Stimulated activated CD4-positive, alpha-beta T cell treated with anti-CD3 and anti-CD28 coated beads, Interleukin-1b, Interleukin-23, amount 100 ng/mL, for 1 hour (primary cell): ENCODE measurements at regions not wholly inside any gene's neighbourhood (a gene's known extent, or its start where the extent isn't known, plus 50 kb on each side); places are given as distances from the start of the nearest gene placed in this dataset.

Source experiments
- DNase-seq, 2 donors: peaks; one replicate each; pipeline ENCODE4 v3.0.0-alpha.2; 2020; ENCODE audit warnings: low read depth in 2 of 2

GRCh38 chr2:192876698-192877097, 682.0 kb upstream of the TMEFF2 start:
- no peak for DNase-seq

GRCh38 chr2:192854706-192855105, 660.0 kb upstream of the TMEFF2 start:
- no peak for DNase-seq

DNA sequence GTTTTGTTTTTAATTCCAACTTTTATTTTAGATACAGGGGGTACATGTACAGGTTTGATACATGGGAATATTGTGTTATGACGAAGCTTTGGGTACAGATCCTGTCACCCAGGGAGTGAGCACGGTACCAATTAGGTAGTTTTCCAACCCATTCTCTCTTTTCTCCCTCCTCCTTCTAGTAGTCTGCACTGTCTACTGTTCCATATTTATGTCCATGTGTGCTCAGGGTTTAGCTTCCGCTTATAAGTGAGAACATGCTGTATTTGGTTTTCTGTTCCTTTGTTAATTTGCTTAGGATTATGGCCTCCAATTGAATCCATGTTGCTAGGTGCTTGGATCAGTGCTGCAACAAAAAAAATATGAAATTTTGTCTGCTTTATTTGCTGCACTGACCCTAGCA, 659.3 kb upstream of the TMEFF2 start:
- no peak for DNase-seq

DNA sequence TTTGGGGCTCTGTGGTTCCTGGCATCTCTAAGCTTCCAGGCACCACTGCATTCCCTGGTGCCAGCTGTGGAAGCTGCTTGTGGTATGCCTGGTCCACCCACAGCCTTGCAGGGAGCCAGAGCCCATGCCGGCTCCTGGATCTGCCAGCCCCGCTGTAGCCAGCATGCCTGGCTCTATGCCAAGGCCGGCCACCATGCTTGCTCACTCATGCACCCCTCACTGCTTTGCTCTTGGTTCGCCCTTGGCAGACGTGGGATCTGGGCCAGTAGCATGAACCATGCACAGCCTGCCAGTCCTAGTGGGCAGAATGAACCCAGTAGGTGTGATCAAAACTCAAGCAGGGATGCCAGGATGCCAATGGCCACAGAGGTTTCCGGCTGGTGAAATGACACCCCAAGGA, 634.2 kb upstream of the TMEFF2 start:
- DNase-seq: no peak

DNA sequence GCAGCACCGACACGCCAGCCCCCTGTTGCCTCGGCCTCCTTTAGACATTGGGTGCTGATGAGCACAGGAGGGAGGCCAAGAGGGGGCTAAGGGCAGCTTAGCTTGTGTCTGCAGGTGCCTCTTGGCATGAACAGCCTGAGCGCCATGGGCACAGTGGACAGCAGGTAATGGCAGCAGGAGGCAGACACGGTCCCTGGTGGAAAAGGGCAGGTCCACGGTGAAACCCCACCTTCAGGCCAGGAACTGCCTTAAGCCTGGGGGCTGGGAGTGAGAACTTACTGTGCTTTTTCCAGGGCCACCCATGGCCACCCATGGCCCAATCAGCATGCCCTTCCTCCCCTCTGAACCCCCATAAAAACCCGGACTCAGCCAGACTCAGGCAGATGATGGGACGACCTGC, 633.4 kb upstream of the TMEFF2 start:
- DNase-seq: no peak

DNA sequence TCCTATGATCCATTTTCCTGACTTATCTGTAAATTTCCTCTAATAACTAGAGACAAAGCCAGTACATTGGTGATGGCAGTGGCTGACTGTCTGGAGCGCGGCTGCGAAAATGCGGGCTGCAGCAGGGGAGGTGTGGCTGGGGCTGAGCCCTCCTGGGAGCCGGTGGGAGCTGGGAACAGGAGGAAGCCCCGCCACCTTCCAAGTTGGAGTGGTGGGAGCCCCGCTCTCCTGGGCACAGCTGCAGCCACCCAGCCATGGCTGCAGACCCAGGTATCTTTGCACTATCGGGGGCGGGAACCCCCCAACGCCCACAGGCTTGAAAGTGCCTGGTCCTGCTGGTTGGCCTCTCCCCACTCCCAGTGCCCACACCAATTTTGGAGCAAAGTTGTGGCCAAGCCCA, 633.0 kb upstream of the TMEFF2 start:
- no peak for DNase-seq

- DNase-seq: no peak
Measured at GRCh38 chr2:192814376-192814775, 619.6 kb upstream of the TMEFF2 start.

GRCh38 chr2:192813341-192813740, 618.6 kb upstream of the TMEFF2 start:
- no peak for DNase-seq

DNA sequence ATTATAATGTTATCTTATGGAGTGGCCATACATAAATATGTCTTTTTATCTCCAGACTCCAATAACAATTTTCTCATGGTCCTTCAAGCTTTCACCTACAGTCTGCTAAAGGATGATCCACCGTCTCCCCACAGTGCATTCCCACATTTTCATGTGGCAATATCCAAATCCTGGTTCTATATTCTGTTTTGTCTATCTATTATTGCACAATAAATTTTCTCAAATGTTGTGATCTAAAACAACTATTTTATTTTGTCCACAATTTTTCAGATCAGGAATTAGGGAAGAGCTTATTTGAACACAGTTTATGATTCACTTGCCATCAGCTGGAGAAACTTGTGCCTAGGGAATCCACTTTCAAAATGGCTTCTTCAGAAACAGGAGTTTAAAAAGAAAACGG, 614.4 kb upstream of the TMEFF2 start:
- no peak for DNase-seq

- DNase-seq: no peak
Measured at GRCh38 chr2:192783643-192784042, 588.9 kb upstream of the TMEFF2 start.

DNA sequence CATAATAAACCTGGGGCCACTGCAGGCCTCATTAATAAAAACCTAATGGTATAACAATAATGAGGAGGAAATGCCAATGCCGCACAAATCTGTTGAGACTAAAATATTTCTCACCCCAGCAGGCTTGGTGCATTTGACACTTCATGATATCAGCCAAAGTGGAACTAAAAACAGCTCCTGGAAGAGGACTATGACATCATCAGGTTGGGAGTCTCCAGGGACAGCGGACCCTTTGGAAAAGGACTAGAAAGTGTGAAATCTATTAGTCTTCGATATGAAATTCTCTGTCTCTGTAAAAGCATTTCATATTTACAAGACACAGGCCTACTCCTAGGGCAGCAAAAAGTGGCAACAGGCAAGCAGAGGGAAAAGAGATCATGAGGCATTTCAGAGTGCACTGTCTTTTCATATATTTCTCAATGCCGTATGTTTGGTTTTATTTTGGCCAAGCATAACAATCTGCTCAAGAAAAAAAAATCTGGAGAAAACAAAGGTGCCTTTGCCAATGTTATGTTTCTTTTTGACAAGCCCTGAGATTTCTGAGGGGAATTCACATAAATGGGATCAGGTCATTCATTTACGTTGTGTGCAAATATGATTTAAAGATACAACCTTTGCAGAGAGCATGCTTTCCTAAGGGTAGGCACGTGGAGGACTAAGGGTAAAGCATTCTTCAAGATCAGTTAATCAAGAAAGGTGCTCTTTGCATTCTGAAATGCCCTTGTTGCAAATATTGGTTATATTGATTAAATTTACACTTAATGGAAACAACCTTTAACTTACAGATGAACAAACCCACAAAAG, 580.9 kb upstream of the TMEFF2 start:
- DNase-seq: no peak

- no peak for DNase-seq
Measured at GRCh38 chr2:192775011-192775410, 580.3 kb upstream of the TMEFF2 start.

DNA sequence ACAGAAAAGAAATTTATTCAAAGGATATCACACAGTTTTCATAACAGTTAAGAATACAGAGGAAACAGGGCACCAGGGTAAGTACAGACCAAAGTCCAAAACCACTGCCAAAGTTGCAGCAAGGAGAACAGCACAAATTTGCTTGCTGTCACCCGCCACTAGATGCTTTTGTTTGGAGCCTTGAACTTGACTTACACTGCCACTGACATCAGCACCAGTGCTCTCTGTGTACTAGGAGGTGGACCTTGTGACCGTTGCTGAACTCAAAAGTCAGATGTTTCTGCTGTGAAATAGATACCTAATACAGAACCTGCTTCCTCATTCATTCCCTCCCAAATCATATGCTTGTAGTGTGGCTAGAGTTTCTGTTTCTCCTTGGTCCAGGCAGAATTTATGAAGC, 578.3 kb upstream of the TMEFF2 start:
- DNase-seq: no peak

GRCh38 chr2:192749611-192750200, 555.0 kb upstream of the TMEFF2 start:
- DNase-seq: no peak

- no peak for DNase-seq
Measured at GRCh38 chr2:192741889-192742288, 547.2 kb upstream of the TMEFF2 start.

DNA sequence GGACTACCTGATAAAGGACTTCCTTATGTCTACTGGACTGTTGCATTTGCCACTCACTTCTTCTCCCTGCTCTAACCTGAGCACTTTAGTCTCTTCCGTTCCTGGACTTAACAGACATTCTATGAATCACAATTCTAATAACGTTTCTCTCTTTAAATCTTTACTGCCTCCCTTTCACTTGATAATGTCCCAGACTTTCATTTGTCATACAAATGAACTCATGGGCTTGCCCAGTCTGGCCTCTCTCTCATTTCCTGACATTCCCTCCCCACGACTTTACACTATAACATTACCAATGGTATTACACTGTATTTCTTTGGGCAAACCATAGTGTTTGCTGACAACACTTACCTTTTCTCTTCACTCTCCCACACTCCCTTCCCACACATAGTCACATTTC, 540.7 kb upstream of the TMEFF2 start:
- no peak for DNase-seq

DNA sequence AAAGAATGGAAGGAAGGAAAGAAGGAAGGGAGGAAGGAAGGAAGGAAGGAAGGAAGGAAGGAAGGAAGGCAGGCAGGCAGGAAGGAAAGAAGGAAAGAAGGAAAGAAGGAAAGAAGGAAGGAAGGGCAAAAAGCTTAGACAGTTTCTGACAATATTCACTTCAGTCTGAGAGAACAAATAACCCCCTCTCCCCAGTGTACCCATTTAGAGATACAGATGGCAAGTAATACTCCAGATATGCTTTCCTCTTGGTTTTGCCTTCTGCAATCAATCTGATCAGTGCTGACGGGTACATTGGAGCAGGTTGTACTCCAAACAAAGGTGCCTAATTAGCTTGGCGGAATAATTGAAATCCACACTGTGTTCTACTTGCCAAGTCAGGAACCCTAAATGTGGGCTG, 534.6 kb upstream of the TMEFF2 start:
- no peak for DNase-seq

GRCh38 chr2:192725991-192726390, 531.3 kb upstream of the TMEFF2 start:
- no peak for DNase-seq

DNA sequence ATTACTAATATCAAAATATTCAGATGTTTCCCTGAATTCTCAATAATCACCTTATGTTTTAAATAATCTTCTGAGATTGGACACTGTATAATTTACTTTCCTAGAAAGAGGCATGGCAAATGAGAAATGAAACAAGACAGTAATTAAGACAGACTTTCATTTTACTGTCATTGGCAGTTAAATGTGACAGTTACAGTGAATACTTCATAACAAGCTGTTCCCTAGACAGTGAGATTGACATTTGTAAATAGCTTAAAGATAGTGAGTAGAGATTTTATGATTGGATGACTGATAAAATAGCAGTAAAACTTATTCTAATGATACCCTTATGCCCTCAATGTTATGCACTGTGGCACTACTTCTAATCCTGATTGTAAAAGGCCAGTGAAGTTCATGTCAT, 524.9 kb upstream of the TMEFF2 start:
- no peak for DNase-seq

DNA sequence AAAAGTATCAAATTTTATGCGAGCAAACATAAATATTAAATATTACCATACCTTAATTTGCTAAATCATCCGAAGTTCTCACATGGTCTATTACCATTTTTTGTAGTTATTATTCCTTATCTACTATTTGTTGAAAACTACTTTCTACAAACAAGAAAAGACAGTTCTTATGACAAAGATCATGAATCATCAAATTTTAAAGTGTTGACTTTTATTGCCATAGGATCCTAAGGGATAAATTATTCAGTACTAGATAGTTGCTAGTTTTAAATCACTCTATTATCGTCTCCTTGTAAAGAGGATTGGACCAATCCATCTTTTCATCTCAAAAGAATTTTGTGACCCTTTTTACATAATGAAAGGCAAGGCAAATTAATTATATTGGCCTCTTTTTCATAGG, 523.6 kb upstream of the TMEFF2 start:
- no peak for DNase-seq

GRCh38 chr2:192700934-192701333, 506.2 kb upstream of the TMEFF2 start:
- DNase-seq: no peak

DNA sequence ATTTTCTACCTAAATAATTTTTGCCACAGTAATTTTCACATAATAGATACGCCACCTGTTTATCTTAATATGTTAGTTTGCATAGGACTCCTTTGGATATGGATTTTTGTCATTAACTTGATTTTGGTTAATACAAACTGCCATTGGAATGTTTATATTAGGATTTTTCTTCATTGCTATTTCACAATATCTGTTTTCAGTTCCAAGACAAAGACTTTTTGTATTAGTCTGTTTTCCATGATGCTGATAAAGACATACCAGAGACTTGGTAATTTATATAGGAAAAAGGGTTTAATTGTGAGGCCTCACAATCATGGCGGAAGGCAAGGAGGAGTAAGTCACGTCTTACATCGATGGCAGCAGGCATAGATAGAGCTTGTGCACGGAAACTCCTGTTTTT, 503.1 kb upstream of the TMEFF2 start:
- no peak for DNase-seq

GRCh38 chr2:192696857-192697256, 502.1 kb upstream of the TMEFF2 start:
- no peak for DNase-seq

- no peak for DNase-seq
Measured at GRCh38 chr2:192687015-192687414, 492.3 kb upstream of the TMEFF2 start.
